Endometrium (tissue), 2 donors: ENCODE measurements at regions not wholly inside any gene's neighbourhood (a gene's known extent, or its start where the extent isn't known, plus 50 kb on each side); places are given as distances from the start of the nearest gene placed in this dataset.

Experiments
- FAIRE-seq: peaks from 2 replicates; lab custom pipeline; 2012; peaks lifted over from hg19 to GRCh38; lab: Jason Lieb, UNC
- donor health status: control.
- donor health status: control.

GRCh38 chr7:153446490-153446889, 605.7 kb upstream of the DPP6 start:
- FAIRE-seq: no peak

- no peak for FAIRE-seq
Observed at GRCh38 chr7:153447011-153447410, 605.2 kb upstream of the DPP6 start.

- no peak for FAIRE-seq
Observed at GRCh38 chr7:153452661-153453060, 599.5 kb upstream of the DPP6 start.

- FAIRE-seq: no peak
Observed at GRCh38 chr7:153454306-153454705, 597.9 kb upstream of the DPP6 start.

- no peak for FAIRE-seq
Observed at GRCh38 chr7:153457746-153458145, 594.5 kb upstream of the DPP6 start.

GRCh38 chr7:153470004-153470671, 582.1 kb upstream of the DPP6 start:
- no peak for FAIRE-seq

- FAIRE-seq: no peak
Observed at GRCh38 chr7:153472516-153472915, 579.7 kb upstream of the DPP6 start.

- peak; percentile 29 for FAIRE-seq
Observed at GRCh38 chr7:153473185-153473584, 579.0 kb upstream of the DPP6 start.

GRCh38 chr7:153475239-153475638, 577.0 kb upstream of the DPP6 start:
- no peak for FAIRE-seq

- no peak for FAIRE-seq
Observed at GRCh38 chr7:153476166-153476565, 576.0 kb upstream of the DPP6 start.

- no peak for FAIRE-seq
Observed at GRCh38 chr7:153496257-153496656, 555.9 kb upstream of the DPP6 start.

- FAIRE-seq: no peak
Observed at GRCh38 chr7:153503093-153503492, 549.1 kb upstream of the DPP6 start.

- FAIRE-seq: no peak
Observed at GRCh38 chr7:153504288-153505075, 547.7 kb upstream of the DPP6 start.

GRCh38 chr7:153507885-153508284, 544.3 kb upstream of the DPP6 start:
- FAIRE-seq: no peak

- FAIRE-seq: no peak
Observed at GRCh38 chr7:153509768-153510167, 542.4 kb upstream of the DPP6 start.

- FAIRE-seq: no peak
Observed at GRCh38 chr7:153510674-153511073, 541.5 kb upstream of the DPP6 start.

- FAIRE-seq: no peak
Observed at GRCh38 chr7:153514032-153514431, 538.2 kb upstream of the DPP6 start.

GRCh38 chr7:153515359-153515758, 536.8 kb upstream of the DPP6 start:
- FAIRE-seq: no peak

GRCh38 chr7:153518201-153518984, 533.8 kb upstream of the DPP6 start:
- FAIRE-seq: no peak

- FAIRE-seq: no peak
Observed at GRCh38 chr7:153521370-153521769, 530.8 kb upstream of the DPP6 start.

GRCh38 chr7:153522261-153522660, 529.9 kb upstream of the DPP6 start:
- FAIRE-seq: no peak

- no peak for FAIRE-seq
Observed at GRCh38 chr7:153523320-153524015, 528.7 kb upstream of the DPP6 start.
